Mesodermal cell (in vitro differentiated cells): ENCODE measurements at regions not wholly inside any gene's neighbourhood (a gene's known extent, or its start where the extent isn't known, plus 50 kb on each side); places are given as distances from the start of the nearest gene placed in this dataset.

Source experiments
- H3K27ac ChIP-seq: 2 replicates; pipeline ENCODE4 v1.7.0; 2013; ENCODE audit warnings: mild to moderate bottlenecking, low read depth, low read length, moderate library complexity; ENCODE audit not compliant: severe bottlenecking
- H3K36me3 ChIP-seq: 2 replicates; pipeline ENCODE4 v1.7.1; 2013; ENCODE audit warnings: mild to moderate bottlenecking, low read length, moderate library complexity; ENCODE audit not compliant: control insufficient read depth, insufficient read depth
- H3K4me1 ChIP-seq: one replicate; pipeline ENCODE4 v1.7.1; 2013; ENCODE audit warnings: mild to moderate bottlenecking, low read length; ENCODE audit not compliant: insufficient read depth, control insufficient read depth, poor library complexity, severe bottlenecking
- H3K4me3 ChIP-seq: 2 replicates; pipeline ENCODE4 v1.7.0; 2013; ENCODE audit warnings: low read length, control low read depth, mild to moderate bottlenecking; ENCODE audit not compliant: insufficient read depth, poor library complexity, severe bottlenecking; ENCODE audit errors: extremely low read depth
- H3K9me3 ChIP-seq: 2 replicates; pipeline ENCODE4 v1.7.1; 2013; ENCODE audit warnings: mild to moderate bottlenecking, low read length, moderate library complexity; ENCODE audit not compliant: control insufficient read depth
- WGBS, 2 experiments: methylation state at CpG; one replicate each; pipeline ENCODE4 v1.1.5; 2013; ENCODE audit warnings: missing lambda C conversion rate in 2 of 2; ENCODE audit not compliant: insufficient coverage in 2 of 2; 5-methylcytosine and 5-hydroxymethylcytosine counted together

DNA sequence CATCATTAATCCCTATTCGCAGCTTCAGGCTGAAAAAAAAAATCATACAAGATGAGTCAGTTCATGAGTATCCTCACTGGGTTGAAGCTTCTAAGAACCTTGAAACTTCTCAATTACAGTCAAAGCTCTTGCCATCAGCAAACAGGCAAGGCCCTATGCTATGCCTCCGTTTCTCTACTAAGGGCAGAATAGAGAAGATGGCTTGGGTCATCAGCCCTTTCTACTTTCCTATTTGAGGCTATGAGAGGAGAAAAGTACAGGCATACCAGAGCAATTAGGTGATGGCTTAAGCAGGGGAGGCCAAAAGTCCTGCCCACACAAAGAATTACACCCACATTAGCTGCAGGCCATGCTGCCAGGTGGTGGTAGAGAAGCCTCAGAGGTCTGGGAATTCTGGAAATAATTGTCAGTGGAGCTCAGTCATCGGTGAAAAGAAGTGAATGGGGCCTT lies 89.0 kb downstream of the MRPL46 start:
- Histone ChIP-seq H3K27ac (no peak overlapping the region), H3K9me3 (no peaks in the 10 kb centered on the region), H3K36me3 (no peaks in the 10 kb centered on the region), H3K4me3 (no peak overlapping the region), H3K4me1 (peaks cover 29% of the 10 kb centered on the region)
- WGBS, 2 experiments: 100% methylated on average over 2 to 3 of the region's 3 CpGs

DNA sequence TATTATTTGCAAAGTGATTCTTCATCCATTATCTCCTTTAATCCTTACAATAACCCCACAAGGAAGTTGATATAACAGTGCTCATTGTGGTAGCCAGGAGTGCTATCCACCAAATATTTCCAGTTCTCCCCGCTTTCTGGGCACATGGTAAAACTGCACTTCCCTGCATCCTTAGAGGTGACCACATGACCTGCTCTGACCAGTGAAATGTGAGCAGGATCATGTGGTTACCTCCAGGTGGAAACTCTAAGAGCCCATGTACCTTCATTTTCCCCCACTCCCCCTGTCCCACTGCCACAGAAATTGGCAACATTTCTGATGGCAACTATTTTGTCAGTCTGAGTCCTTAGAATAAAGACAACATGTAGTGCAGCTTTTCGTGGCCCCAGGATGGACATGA lies 89.7 kb downstream of the MRPL46 start:
- H3K4me3 ChIP-seq: no peak overlapping the region
- H3K4me1 ChIP-seq: peaks cover 29% of the 10 kb centered on the region
- H3K9me3 ChIP-seq: no peaks in the 10 kb centered on the region
- H3K36me3 ChIP-seq: no peaks in the 10 kb centered on the region
- 83 to 100% methylated on average over 2 of the region's 2 CpGs for WGBS, 2 experiments
- H3K27ac ChIP-seq: no peak overlapping the region

DNA sequence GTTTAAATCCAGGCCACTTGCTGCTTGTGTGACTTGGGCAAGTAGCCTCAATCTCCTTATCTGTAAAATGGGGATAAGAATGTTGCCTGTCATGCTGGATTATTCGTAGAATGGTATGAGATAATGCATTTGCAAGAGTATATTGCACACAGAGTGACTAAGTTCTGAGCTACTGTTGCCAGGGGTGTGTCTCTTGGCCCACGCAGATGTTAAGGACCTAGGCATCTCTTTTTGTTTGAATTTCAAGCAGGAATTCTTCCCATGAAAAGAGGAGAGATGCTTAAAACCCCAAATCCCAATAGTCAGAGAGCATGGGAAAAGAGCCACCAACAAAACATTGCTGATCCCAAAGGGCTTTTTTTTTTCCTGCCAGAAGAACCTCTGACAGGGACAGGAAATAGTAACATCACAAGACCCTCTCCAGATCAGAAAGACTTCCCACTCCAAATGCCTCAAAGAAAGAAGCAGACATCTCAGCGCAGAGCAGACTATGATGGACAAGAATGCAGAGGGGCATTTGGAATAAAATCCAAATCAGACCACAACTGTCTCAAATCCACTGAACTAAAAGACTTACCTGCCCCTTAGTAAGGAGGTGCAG lies 90.5 kb downstream of the MRPL46 start:
- Histone ChIP-seq H3K36me3 (no peaks in the 10 kb centered on the region), H3K4me3 (no peak overlapping the region), H3K9me3 (no peaks in the 10 kb centered on the region), H3K4me1 (peaks cover 29% of the 10 kb centered on the region), H3K27ac (no peak overlapping the region)
- WGBS, 2 experiments: 84 to 100% methylated on average over 2 of the region's 3 CpGs

DNA sequence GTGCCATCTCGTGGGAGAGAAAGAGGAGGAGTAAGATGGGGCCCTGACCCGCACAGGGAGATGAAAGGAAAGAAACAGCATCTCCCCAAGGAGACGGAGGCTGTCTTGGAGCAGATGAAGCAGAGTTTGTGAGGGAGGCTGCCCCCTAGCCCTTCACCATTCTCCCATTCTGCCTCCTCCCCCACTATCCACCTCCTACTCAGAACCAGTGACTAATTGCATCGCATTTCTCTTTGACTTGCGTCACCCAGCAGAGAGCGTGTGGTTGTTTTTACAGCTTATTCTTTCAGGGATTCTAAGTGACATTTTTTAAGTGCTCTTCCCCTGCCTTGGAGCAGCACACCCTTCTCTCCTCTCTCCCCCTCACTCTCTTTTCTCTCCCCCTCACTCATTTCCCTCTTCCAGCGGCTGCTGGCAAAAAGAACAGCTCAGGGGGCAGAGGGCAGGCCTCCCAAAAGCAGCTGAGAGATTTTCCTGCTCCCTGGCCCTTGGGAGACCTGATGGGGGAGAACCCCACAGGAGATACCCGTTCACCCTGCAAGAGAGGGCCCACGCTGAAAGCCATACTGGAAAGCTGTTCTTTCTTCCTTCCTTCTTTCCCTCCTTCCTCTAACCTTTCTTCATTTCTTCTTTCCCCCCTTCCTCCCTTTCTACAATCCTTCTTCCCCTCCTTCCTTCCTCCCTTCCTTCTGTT lies 91.8 kb downstream of the MRPL46 start:
- Histone ChIP-seq H3K9me3 (no peaks in the 10 kb centered on the region), H3K4me1 (peaks cover 29% of the 10 kb centered on the region), H3K36me3 (no peaks in the 10 kb centered on the region), H3K27ac (peak overlapping the region; percentile 79), H3K4me3 (no peak overlapping the region)
- 29 to 34% methylated on average over 3 to 4 of the region's 9 CpGs for WGBS, 2 experiments

DNA sequence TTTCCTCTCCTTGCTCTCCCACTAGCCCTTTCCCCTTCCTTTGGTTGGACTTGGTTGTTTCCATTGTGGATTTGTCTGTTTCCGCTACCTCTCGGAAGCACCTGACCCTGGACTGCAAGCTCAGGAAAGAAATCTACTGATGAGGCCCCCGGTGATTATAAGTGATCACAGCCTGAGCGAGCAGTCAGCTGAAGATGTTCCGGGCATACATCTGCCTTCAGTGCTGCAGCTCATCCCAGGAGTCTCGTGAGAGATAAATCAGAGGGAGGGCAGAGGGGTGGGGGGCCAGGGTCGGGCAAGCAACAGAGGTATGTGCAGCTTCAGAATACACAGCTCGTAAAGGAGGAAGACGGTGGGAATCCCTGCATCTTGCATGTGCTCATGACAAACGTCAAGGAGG lies 102.1 kb downstream of the MRPL46 start:
- no peak overlapping the region for H3K4me3 ChIP-seq
- H3K27ac ChIP-seq: no peak overlapping the region
- WGBS, 2 experiments: 85 to 88% methylated on average over 10 of the region's 10 CpGs
- H3K36me3 ChIP-seq: no peaks in the 10 kb centered on the region
- no peaks in the 10 kb centered on the region for H3K9me3 ChIP-seq
- peaks cover 2% of the 10 kb centered on the region for H3K4me1 ChIP-seq

DNA sequence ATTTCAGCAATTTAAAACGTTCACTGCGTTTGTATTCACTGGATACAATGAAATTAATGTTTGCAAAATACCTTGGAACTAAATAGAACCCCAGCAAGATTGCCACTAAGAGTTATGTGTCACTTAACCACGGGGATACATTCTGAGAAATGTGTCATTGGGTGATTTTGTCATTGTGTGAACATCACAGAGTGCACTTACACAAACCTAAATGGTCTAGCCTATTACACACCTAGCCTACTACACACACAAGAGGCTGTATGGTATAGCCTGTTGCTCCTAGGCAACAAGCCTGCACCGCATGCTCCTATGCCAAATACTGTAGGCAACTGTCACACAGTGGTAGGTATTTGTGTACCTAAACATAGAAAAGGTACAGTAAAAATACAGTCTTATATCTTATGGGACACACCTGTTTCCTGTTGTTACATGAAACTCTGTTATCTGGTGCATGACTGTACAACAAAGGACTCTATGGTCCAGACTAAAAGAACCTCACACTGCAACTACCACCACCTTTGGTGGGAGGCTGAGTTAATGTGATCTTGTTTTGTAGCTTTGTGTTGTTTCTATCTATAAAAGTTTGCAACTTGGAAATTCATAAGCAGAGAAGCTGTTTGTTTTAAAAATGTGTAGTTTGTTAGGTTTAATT lies 92.2 kb upstream of the NTRK3 start:
- Histone ChIP-seq H3K9me3 (peaks cover 11% of the 10 kb centered on the region), H3K4me3 (no peak overlapping the region), H3K27ac (no peak overlapping the region), H3K36me3 (no peaks in the 10 kb centered on the region), H3K4me1 (no peaks in the 10 kb centered on the region)
- WGBS, 2 experiments: no CpG with 5 or more reads among the region's 4 CpGs

DNA sequence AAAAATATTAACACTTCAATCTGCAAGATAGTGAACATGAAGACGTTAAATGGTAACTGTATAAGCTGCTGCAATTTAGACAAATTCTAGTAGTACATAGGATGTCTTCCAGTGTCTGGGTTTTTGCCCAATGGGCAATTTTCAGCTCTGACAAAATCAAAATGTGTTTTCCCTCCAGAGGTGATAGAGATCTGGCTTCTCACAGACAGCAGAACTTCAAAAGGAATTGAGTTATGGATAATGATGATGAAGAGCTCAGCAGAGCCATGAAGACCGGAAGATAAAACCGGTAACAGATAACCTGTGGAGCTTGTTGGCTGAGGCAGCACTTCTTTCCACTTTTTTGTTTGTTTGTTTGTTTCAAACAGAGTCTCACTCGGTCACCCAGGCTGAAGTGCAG lies 89.4 kb upstream of the NTRK3 start:
- Histone ChIP-seq H3K4me1 (no peaks in the 10 kb centered on the region), H3K4me3 (no peak overlapping the region), H3K27ac (no peak overlapping the region), H3K36me3 (no peaks in the 10 kb centered on the region), H3K9me3 (no peaks in the 10 kb centered on the region)
- WGBS, 2 experiments: 88 to 93% methylated on average over 3 to 4 of the region's 4 CpGs

DNA sequence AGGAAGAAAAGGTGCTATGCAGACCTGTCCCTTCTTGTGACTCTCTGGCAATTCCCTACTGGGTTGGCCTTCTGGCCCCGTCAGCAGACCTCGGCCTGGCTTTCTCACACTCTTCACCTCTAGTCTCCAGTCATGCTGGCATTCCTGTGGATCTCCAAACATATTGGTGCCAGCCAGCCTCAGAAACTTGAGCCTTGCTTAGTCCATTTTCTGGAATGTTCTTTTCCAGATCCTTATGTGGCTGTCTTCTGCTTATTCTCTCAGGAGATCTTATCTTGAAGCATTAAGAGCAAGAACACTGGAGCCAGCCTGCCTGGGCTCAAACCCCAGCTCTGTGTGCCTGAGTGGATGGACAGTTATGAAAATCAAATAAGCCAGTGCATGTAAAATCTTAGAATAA lies 88.2 kb upstream of the NTRK3 start:
- 93 to 94% methylated on average over 2 of the region's 2 CpGs for WGBS, 2 experiments
- H3K36me3 ChIP-seq: no peaks in the 10 kb centered on the region
- H3K4me1 ChIP-seq: no peaks in the 10 kb centered on the region
- no peak overlapping the region for H3K27ac ChIP-seq
- H3K4me3 ChIP-seq: no peak overlapping the region
- H3K9me3 ChIP-seq: no peaks in the 10 kb centered on the region

DNA sequence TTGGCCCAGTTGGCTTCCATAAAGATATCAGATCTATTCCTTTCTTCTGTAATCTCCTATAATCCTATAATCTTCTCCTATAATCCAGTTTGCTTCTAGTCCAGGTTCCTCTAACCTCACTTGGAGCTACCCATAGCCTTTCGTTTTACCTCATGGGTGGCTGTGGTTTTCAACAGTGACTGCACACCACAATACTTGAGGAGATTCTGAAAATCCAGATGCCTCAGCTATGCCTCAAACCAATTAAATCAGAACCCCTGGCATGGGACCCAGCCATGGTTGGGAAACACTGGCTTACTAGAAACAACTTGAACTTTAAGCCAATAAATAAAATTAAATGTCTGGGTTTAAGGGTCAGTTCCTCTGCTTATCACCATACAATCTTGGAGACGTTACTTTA lies 86.1 kb upstream of the NTRK3 start:
- no peaks in the 10 kb centered on the region for H3K36me3 ChIP-seq
- no peaks in the 10 kb centered on the region for H3K9me3 ChIP-seq
- H3K27ac ChIP-seq: no peak overlapping the region
- no peak overlapping the region for H3K4me3 ChIP-seq
- H3K4me1 ChIP-seq: no peaks in the 10 kb centered on the region
- 92% methylated on average over 2 of the region's 2 CpGs; no CpG with 5 or more reads in 1 of the 2 experiments for WGBS, 2 experiments

DNA sequence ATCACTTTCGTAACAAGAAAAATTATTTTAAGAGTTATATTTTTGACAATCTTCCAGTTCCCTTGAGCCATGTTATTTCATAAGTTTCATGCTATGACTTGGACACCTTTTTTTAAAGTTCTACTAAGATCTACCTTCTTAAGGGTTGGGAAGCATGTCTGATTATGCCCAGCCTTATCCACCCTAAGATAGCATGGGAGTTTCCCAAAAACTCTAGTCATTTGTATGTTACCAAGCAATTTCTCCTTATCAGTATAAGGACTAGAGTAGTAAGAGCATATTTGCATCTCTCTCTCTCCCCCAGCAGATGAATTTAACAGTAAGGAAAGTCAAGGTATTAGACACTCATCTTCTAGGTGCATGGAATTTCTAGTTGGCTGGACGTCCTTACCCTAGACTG lies 85.1 kb upstream of the NTRK3 start:
- no peaks in the 10 kb centered on the region for H3K9me3 ChIP-seq
- no peaks in the 10 kb centered on the region for H3K36me3 ChIP-seq
- no peak overlapping the region for H3K27ac ChIP-seq
- H3K4me3 ChIP-seq: no peak overlapping the region
- no peaks in the 10 kb centered on the region for H3K4me1 ChIP-seq
- WGBS, 2 experiments: 83 to 100% methylated on average over 1 of the region's 2 CpGs

DNA sequence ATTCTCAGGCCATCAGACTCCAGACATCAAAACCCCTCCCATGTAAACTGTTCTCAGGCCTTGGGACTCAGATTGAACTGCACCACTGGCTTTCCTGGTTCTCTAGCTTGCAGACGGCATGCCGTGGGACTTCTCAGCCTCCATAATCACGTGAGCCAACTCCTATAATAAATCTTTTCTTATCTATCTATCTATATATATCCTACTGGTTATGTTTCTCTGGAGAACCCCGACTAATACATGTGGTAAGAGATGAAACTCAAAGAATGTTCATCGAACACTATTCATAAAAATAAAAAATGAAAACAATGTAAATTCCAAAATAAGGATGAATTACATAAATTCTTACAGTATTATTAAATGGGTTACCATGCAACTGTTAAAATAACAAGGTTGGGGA lies 84.5 kb upstream of the NTRK3 start:
- Histone ChIP-seq H3K27ac (no peak overlapping the region), H3K36me3 (no peaks in the 10 kb centered on the region), H3K4me3 (no peak overlapping the region), H3K9me3 (no peaks in the 10 kb centered on the region), H3K4me1 (no peaks in the 10 kb centered on the region)
- 93% methylated on average over 2 of the region's 5 CpGs; no CpG with 5 or more reads in 1 of the 2 experiments for WGBS, 2 experiments
